H1 (cell line): ENCODE measurements at regions not wholly inside any gene's neighbourhood (a gene's known extent, or its start where the extent isn't known, plus 50 kb on each side); places are given as distances from the start of the nearest gene placed in this dataset.

ENCODE experiments used
- CTCF ChIA-PET: fragments of 300-600 bp; sonication (Branson Sonifier 250); formaldehyde crosslinking; loops from one replicate; lab custom pipeline; 2021; ENCODE audit not compliant: partially characterized antibody; lab: Charles Lee
- POLR2A ChIA-PET: fragments of 300-600 bp; sonication (Branson Sonifier 250); formaldehyde crosslinking; loops from one replicate; lab custom pipeline; 2021; ENCODE audit warnings: inconsistent platforms; ENCODE audit not compliant: partially characterized antibody; lab: Charles Lee
- DNase-seq, 2 experiments: peaks; one replicate each; pipeline versions ENCODE4 v3.0.0 to v3.0.0-alpha.2; 2010 to 2022; ENCODE audit warnings: low spot score in 2 of 2, low read depth in 1 of 2, mixed read lengths in 1 of 2
- FAIRE-seq: peaks from 2 replicates; lab custom pipeline; 2011; peaks lifted over from hg19 to GRCh38; lab: Jason Lieb, UNC
- H2AFZ ChIP-seq: 2 replicates; pipeline ENCODE4 v1.8.1; 2012; ENCODE audit warnings: low read length, inconsistent platforms
- H2AK5ac ChIP-seq: 2 replicates; pipeline ENCODE4 v1.6.1; 2013; ENCODE audit warnings: low read depth, low read length
- H2BK120ac ChIP-seq: replicated peaks from 2 replicates; pipeline ENCODE3; 2013; ENCODE audit warnings: low read depth, low read length, inconsistent platforms
- H2BK12ac ChIP-seq: 2 replicates; pipeline ENCODE4 v1.6.1; 2013; ENCODE audit warnings: low read depth, low read length
- H2BK15ac ChIP-seq: 2 replicates; pipeline ENCODE4 v1.6.1; 2013; ENCODE audit warnings: low read length
- H2BK20ac ChIP-seq: 2 replicates; pipeline ENCODE4 v1.6.1; 2013; ENCODE audit warnings: low read length
- H2BK5ac ChIP-seq: 2 replicates; pipeline ENCODE4 v1.6.1; 2013; ENCODE audit warnings: low read depth, low read length
- H3K14ac ChIP-seq: 2 replicates; pipeline ENCODE4 v1.6.1; 2013; ENCODE audit warnings: inconsistent platforms; ENCODE audit not compliant: insufficient read length
- H3K18ac ChIP-seq: 2 replicates; pipeline ENCODE4 v1.6.1; 2013; ENCODE audit warnings: low read length; ENCODE audit errors: extremely low read depth
- H3K23ac ChIP-seq: 2 replicates; pipeline ENCODE4 v1.6.1; 2013; ENCODE audit warnings: inconsistent platforms; ENCODE audit not compliant: insufficient read length
- H3K23me2 ChIP-seq: 2 replicates; pipeline ENCODE4 v1.6.1; 2013; ENCODE audit warnings: low read depth, low read length
- H3K27ac ChIP-seq: 2 replicates; pipeline ENCODE4 v1.6.1; 2011; ENCODE audit warnings: low read depth, low read length, inconsistent platforms
- H3K27me3 ChIP-seq, 4 experiments: replicated peaks in 1 of 4; 1 replicate in 1 of 4; 2 replicates in 3 of 4; pipeline versions ENCODE4 v1.6.1 to v1.8.1; 2011 to 2013; ENCODE audit warnings: low read length in 3 of 4, mild to moderate bottlenecking in 3 of 4, inconsistent platforms in 2 of 4, mixed read lengths in 2 of 4, moderate library complexity in 1 of 4; ENCODE audit not compliant: control insufficient read depth in 3 of 4, insufficient read depth in 3 of 4; ENCODE audit errors: extremely low read depth in 1 of 4
- H3K36me3 ChIP-seq, 4 experiments: 2 replicates each; pipeline versions ENCODE4 v1.6.1 to v1.8.1; 2011 to 2013; ENCODE audit warnings: mild to moderate bottlenecking in 4 of 4, low read length in 3 of 4, moderate library complexity in 2 of 4, control low read depth in 1 of 4, inconsistent platforms in 1 of 4; ENCODE audit not compliant: insufficient read depth in 4 of 4, control insufficient read depth in 2 of 4
- H3K4ac ChIP-seq: replicated peaks from 2 replicates; pipeline ENCODE3; 2013; ENCODE audit warnings: low read length, low read depth, mixed read lengths, inconsistent platforms; ENCODE audit not compliant: insufficient read length
- H3K4me1 ChIP-seq, 4 experiments: replicated peaks in 1 of 4; 1 replicate in 1 of 4; 2 replicates in 3 of 4; pipeline versions ENCODE4 v1.6.1 to v1.8.1; 2011 to 2013; ENCODE audit warnings: low read length in 3 of 4, inconsistent platforms in 2 of 4, mixed read lengths in 1 of 4; ENCODE audit not compliant: insufficient read depth in 4 of 4, control insufficient read depth in 3 of 4
- H3K4me2 ChIP-seq, 2 experiments: 2 replicates each; pipeline versions ENCODE4 v1.6.1 to v1.8.1; 2011 to 2013; ENCODE audit warnings: low read depth in 2 of 2, low read length in 2 of 2, control low read depth in 1 of 2, inconsistent platforms in 1 of 2, mild to moderate bottlenecking in 1 of 2; ENCODE audit not compliant: insufficient read depth in 1 of 2
- H3K4me3 ChIP-seq, 4 experiments: fragments of 200-600, 300-600 bp in 1 of 4; sonication (generic), shearing (Covaris generic), sonication (Bioruptor Twin) in 1 of 4; 2 replicates each; pipeline versions ENCODE4 v1.5.1 to v1.8.1; 2011 to 2016; ENCODE audit warnings: low read length in 4 of 4, low read depth in 3 of 4, control low read depth in 2 of 4, inconsistent platforms in 2 of 4, mild to moderate bottlenecking in 2 of 4, mixed read lengths in 1 of 4, moderate library complexity in 1 of 4; ENCODE audit not compliant: insufficient read depth in 2 of 4; ENCODE audit errors: extremely low read depth in 1 of 4
- H3K56ac ChIP-seq: replicated peaks from 2 replicates; pipeline ENCODE3; 2013; ENCODE audit warnings: low read depth, mild to moderate bottlenecking, mixed read lengths, low read length, inconsistent platforms; ENCODE audit not compliant: insufficient read length
- H3K79me1 ChIP-seq: 2 replicates; pipeline ENCODE4 v1.6.1; 2013; ENCODE audit warnings: low read depth, low read length, control low read depth
- H3K79me2 ChIP-seq, 2 experiments: 2 replicates each; pipeline versions ENCODE4 v1.6.1 to v1.8.1; 2012 to 2013; ENCODE audit warnings: low read length in 2 of 2, mild to moderate bottlenecking in 2 of 2, inconsistent platforms in 1 of 2; ENCODE audit not compliant: insufficient read depth in 2 of 2, control insufficient read depth in 1 of 2
- H3K9ac ChIP-seq, 4 experiments: replicated peaks in 1 of 4; 1 replicate in 1 of 4; 2 replicates in 3 of 4; pipeline versions ENCODE4 v1.6.1 to v1.8.1; 2011 to 2013; ENCODE audit warnings: low read depth in 3 of 4, low read length in 3 of 4, control low read depth in 2 of 4, mild to moderate bottlenecking in 2 of 4, moderate library complexity in 2 of 4, inconsistent platforms in 1 of 4; ENCODE audit errors: extremely low read depth in 1 of 4
- H3K9me3 ChIP-seq, 2 experiments: 2 replicates each; pipeline versions ENCODE4 v1.6.1 to v1.8.1; 2012 to 2013; ENCODE audit warnings: mild to moderate bottlenecking in 2 of 2, moderate library complexity in 2 of 2, control low read depth in 1 of 2, inconsistent platforms in 1 of 2, low read depth in 1 of 2, low read length in 1 of 2, mixed read lengths in 1 of 2; ENCODE audit not compliant: insufficient read depth in 2 of 2
- H4K20me1 ChIP-seq, 2 experiments: replicated peaks in 1 of 2; 2 replicates each; pipeline versions ENCODE3 to v1.8.1; 2011 to 2013; ENCODE audit warnings: inconsistent platforms in 2 of 2, low read length in 2 of 2, mild to moderate bottlenecking in 1 of 2; ENCODE audit not compliant: insufficient read depth in 2 of 2, control insufficient read depth in 1 of 2
- H4K5ac ChIP-seq: 2 replicates; pipeline ENCODE4 v1.6.1; 2013; ENCODE audit warnings: low read length, low read depth, mixed read lengths, inconsistent platforms; ENCODE audit not compliant: insufficient read length
- H4K8ac ChIP-seq: 2 replicates; pipeline ENCODE4 v1.8.0; 2013; ENCODE audit warnings: mild to moderate bottlenecking, moderate library complexity, low read length, inconsistent platforms; ENCODE audit not compliant: insufficient read depth; ENCODE audit errors: extremely low read depth
- H4K91ac ChIP-seq: replicated peaks from 2 replicates; pipeline ENCODE3; 2013; ENCODE audit warnings: low read length, mixed read lengths, inconsistent platforms; ENCODE audit not compliant: insufficient read length
- BACH1 ChIP-seq: IDR thresholded peaks from 2 replicates; pipeline ENCODE4 v1.6.1; 2012; ENCODE audit warnings: low read length, improper control_type of control experiment
- BCL11A ChIP-seq, 2 experiments: IDR thresholded peaks; one replicate each; pipeline ENCODE4 v1.6.1; 2011; ENCODE audit warnings: low read depth in 2 of 2, low read length in 2 of 2, mild to moderate bottlenecking in 2 of 2
- CREB1 ChIP-seq: IDR thresholded peaks from 2 replicates; pipeline ENCODE4 v1.6.1; 2012; ENCODE audit warnings: inconsistent platforms
- GTF2F1 ChIP-seq: IDR thresholded peaks from 2 replicates; pipeline ENCODE4 v1.6.1; 2012; ENCODE audit warnings: low read depth, low read length, improper control_type of control experiment, borderline replicate concordance
- HDAC2 ChIP-seq, 2 experiments: fragments of 300-600 bp in 1 of 2; sonication (generic) in 1 of 2; IDR thresholded peaks; 2 replicates each; pipeline ENCODE4 v1.6.1; 2011 to 2012; ENCODE audit warnings: low read depth in 2 of 2, low read length in 2 of 2, mild to moderate bottlenecking in 2 of 2, moderate library complexity in 2 of 2, borderline replicate concordance in 1 of 2, inconsistent platforms in 1 of 2
- KDM5A ChIP-seq: fragments of 200-600 bp; IDR thresholded peaks from 2 replicates; pipeline ENCODE4 v1.7.1; 2012; ENCODE audit warnings: mild to moderate bottlenecking, low read length, inconsistent platforms, mixed read lengths
- MAFK ChIP-seq: IDR thresholded peaks from 2 replicates; pipeline ENCODE4 v1.6.1; 2012; ENCODE audit warnings: low read depth, mild to moderate bottlenecking, improper control_type of control experiment, low read length
- PHF8 ChIP-seq: fragments of 200-600 bp; sonication (generic); conservative IDR thresholded peaks from 2 replicates; pipeline ENCODE4 v1.7.1; 2012; ENCODE audit warnings: low read depth, mild to moderate bottlenecking, inconsistent platforms, low read length, moderate library complexity
- whole genome bisulfite sequencing, 2 experiments: shearing (Covaris generic) in 1 of 2; methylation state at CpG; one replicate each; pipeline versions ENCODE4 v1.1.6 to v1.1.7; 2013 to 2015; ENCODE audit warnings: low lambda C conversion rate in 2 of 2, mixed read lengths in 2 of 2, inconsistent platforms in 1 of 2, low coverage in 1 of 2, missing lambda C conversion rate in 1 of 2; ENCODE audit not compliant: insufficient replicate concordance in 2 of 2, insufficient coverage in 1 of 2, insufficient read length in 1 of 2; ENCODE audit errors: extremely low coverage in 1 of 2, missing lambda C conversion rate in 1 of 2; 5-methylcytosine and 5-hydroxymethylcytosine counted together

DNA sequence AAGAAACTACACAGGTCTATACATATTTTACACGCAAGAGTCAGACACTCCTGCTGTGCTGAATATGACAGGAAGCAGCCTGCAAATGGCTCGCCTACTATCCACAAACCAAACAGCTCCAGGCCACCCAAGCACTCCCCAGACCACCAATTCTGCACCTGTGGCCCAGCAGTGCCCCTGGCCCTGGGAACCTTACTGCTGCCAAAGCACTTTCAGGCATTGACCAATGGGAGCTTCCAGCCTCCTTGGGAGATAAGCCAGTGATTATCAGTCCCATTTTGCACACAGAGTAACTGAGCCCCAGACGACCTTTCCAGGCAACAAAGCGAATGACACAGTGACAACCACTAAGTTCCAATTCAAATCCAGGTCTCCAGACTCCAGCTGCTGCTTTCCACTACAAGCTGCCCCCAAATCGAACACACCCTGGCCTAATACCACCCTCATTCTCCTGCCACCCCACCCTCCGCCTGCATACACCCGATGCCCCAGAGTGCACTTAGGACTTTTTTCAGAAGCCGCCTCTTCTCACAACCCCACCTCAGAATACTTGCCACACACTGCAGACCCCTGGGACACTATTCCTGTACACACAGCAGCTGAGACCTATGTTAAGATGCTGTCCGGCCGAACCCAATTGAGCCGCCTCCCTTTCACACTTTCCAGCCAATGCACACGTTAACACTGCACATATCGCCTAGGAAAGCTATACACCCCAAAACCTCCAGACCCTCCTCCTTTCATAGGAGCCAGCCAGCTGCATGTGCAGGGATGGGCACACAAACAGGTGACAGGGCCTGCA lies 126.1 kb upstream of the PRMT8 start:
- no peak overlapping the region for H4K8ac ChIP-seq
- peak overlapping the region in 3 of 4 experiments; percentile 42 to 69 (median 43); a peak in 5 of 8 replicates for H3K4me3 ChIP-seq
- 0 out of 2 replicates have a peak overlapping the region, but pooled peaks have one; percentile 33 for H2AK5ac ChIP-seq
- H2BK120ac ChIP-seq, result no peak overlapping the region
- H2BK5ac ChIP-seq, result no peak overlapping the region
- H3K18ac ChIP-seq, result no peak overlapping the region
- no peak overlapping the region for H2BK15ac ChIP-seq
- peak overlapping the region; percentile 6 for H3K23ac ChIP-seq
- 80% methylated on average over 13 of the region's 13 CpGs; no CpG with 5 or more reads in 1 of the 2 experiments for WGBS, 2 experiments
- ChIA-PET CTCF (interaction anchor here (0.9 to 3.4 kb wide), 11 partner anchors 10 to 1019 kb away, joined by 3 to 14 read pairs (median 4); no protein-coding TSS in a partner anchor), POLR2A (interaction anchor here (1.4 to 1.7 kb wide), 2 partner anchors 31 to 57 kb away, joined by 3 to 4 read pairs; no protein-coding TSS in a partner anchor)
- TF ChIP-seq GTF2F1, result no peak
- no peak for TF ChIP-seq PHF8
- no peak for TF ChIP-seq MAFK
- TF ChIP-seq BACH1, result no peak
- no peak for TF ChIP-seq HDAC2 (IDR thresholded peaks at IDR 0.05; ENCODE audit: borderline replicate concordance in 1 of 2, low read depth in 2 of 2, low read length in 2 of 2)
- TF ChIP-seq CREB1, result no peak
- TF ChIP-seq BCL11A (IDR thresholded peaks at IDR 0.05; ENCODE audit: low read depth in 2 of 2, low read length in 2 of 2), result no peak
- no peak for TF ChIP-seq KDM5A
- H4K5ac ChIP-seq, result no peak overlapping the region
- no peak overlapping the region for H2AFZ ChIP-seq
- DNase-seq (no peak), FAIRE-seq (no peak)
- peaks cover 0 to 7% (median 4%) of the 10 kb centered on the region in 4 experiments; a peak in 5 of 7 replicates for H3K4me1 ChIP-seq
- H3K23me2 ChIP-seq, result peaks cover 5% of the 10 kb centered on the region; the same call in 1 of the 2 replicates
- no peak overlapping the region for H3K56ac ChIP-seq
- no peak overlapping the region for H3K14ac ChIP-seq
- H3K9me3 ChIP-seq, result no peaks in the 10 kb centered on the region
- H2BK12ac ChIP-seq, result peak overlapping the region; percentile 50; the same call in 1 of the 2 replicates
- H2BK20ac ChIP-seq, result no peak overlapping the region
- no peak overlapping the region for H3K9ac ChIP-seq
- H3K36me3 ChIP-seq, result no peaks in the 10 kb centered on the region
- H4K20me1 ChIP-seq, result no peaks in the 10 kb centered on the region
- H3K27ac ChIP-seq, result no peak overlapping the region
- H4K91ac ChIP-seq, result no peak overlapping the region
- no peaks in the 10 kb centered on the region for H3K79me1 ChIP-seq
- peaks cover 12 to 35% (median 34%) of the 10 kb centered on the region in 4 experiments for H3K27me3 ChIP-seq
- H3K79me2 ChIP-seq, result no peaks in the 10 kb centered on the region
- peak overlapping the region; percentile 76 to 82 for H3K4me2 ChIP-seq
- H3K4ac ChIP-seq, result no peak overlapping the region
